ENCODE measurements at regions not wholly inside any gene's neighbourhood (a gene's known extent, or its start where the extent isn't known, plus 50 kb on each side); places are given as distances from the start of the nearest gene placed in this dataset.

DNA sequence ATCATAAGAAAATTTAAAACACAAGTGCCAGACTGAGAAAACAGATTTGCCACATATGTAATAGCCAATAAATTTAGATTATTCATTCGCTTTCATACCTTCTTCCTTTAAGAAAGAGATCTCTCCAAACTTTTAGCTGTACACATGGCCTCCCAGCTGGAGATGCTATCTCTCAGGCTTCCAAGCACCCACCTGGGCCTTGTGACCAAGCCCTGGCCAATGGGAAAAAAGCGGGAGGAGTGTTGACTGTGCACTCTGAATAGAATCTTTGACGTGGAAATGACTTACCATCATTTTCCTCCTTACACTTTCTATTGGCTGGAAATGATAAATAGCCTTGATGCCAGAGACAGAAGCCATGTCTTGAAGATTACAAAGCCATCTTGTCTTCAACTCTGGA is 1106.6 kb downstream of the TBL1XR1 start:
- TF ChIP-seq CTCF (conservative IDR thresholded peaks at IDR 0.05; ENCODE audit: low read length) = no peak
- no peak for TF ChIP-seq EZH2phosphoT487 (IDR thresholded peaks at IDR 0.05; ENCODE audit: borderline replicate concordance, low read depth, low read length)
- Histone ChIP-seq H3K27ac (ENCODE audit: low read depth, low read length, poor library complexity, severe bottlenecking) (no peak overlapping the region), H4K20me1 (ENCODE audit: insufficient read depth, low read length) (no peaks in the 10 kb centered on the region), H3K4me2 (ENCODE audit: low read length) (no peak overlapping the region), H3K4me1 (ENCODE audit: insufficient read depth, low read length, poor library complexity, severe bottlenecking) (no peaks in the 10 kb centered on the region), H2AFZ (ENCODE audit: low read length) (no peak overlapping the region), H3K9me3 (ENCODE audit: low read length) (no peaks in the 10 kb centered on the region), H3K9me2 (ENCODE audit: insufficient read depth, low read length) (no peaks in the 10 kb centered on the region), H3K36me3 (ENCODE audit: insufficient read depth, low read length) (no peaks in the 10 kb centered on the region), H3K4me3 (ENCODE audit: low read depth, low read length, poor library complexity, severe bottlenecking) (no peak overlapping the region), H3K79me2 (ENCODE audit: insufficient read depth, low read depth, low read length) (no peaks in the 10 kb centered on the region)
- ChIA-PET CTCF (ENCODE audit: unreplicated experiment) (no interaction called here), POLR2A (no interaction called here)
- intact Hi-C loops (cut with micrococcal nuclease; ENCODE audit: unreplicated experiment) = no loop called here
- no peak for DNase-seq (ENCODE audit: low spot score)
- no TSS peak for BruUV-seq (replicated peaks)

DNA sequence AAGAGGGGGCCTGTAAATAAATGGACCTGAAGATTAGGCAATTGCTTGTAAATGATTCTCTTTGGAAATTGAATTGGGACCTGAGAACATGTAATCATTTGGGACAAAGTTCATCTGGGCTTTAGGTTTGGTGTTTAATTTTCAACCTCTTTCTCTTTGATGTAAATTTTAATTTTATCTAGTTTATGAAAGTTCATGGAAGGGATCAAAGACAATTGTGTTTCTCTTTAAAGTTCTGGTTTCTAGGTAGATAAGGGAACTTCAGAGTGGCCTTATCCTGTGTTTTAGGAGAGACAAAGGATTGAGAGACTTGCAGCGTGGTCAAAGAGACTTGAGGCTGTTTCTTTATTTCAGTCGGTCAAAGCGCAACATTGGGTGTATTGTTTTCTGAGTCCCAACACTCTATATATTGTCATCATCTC is 1108.3 kb downstream of the TBL1XR1 start:
- Histone ChIP-seq H3K27ac (ENCODE audit: low read depth, low read length, poor library complexity, severe bottlenecking) (no peak overlapping the region), H3K4me2 (ENCODE audit: low read length) (no peak overlapping the region), H4K20me1 (ENCODE audit: insufficient read depth, low read length) (no peaks in the 10 kb centered on the region), H3K9me3 (ENCODE audit: low read length) (no peaks in the 10 kb centered on the region), H3K9me2 (ENCODE audit: insufficient read depth, low read length) (no peaks in the 10 kb centered on the region), H3K36me3 (ENCODE audit: insufficient read depth, low read length) (no peaks in the 10 kb centered on the region), H3K79me2 (ENCODE audit: insufficient read depth, low read depth, low read length) (no peaks in the 10 kb centered on the region), H2AFZ (ENCODE audit: low read length) (no peak overlapping the region), H3K4me1 (ENCODE audit: insufficient read depth, low read length, poor library complexity, severe bottlenecking) (no peaks in the 10 kb centered on the region), H3K4me3 (ENCODE audit: low read depth, low read length, poor library complexity, severe bottlenecking) (no peak overlapping the region)
- ChIA-PET POLR2A (interaction anchor here (0.6 kb wide), 1 partner anchor 43 kb away, joined by 3 read pairs; no protein-coding TSS in a partner anchor), CTCF (ENCODE audit: unreplicated experiment) (no interaction called here)
- DNase-seq (ENCODE audit: low spot score) = no peak
- BruUV-seq (replicated peaks) = no TSS peak
- intact Hi-C loops (cut with micrococcal nuclease; ENCODE audit: unreplicated experiment) = no loop called here
- TF ChIP-seq CTCF (conservative IDR thresholded peaks at IDR 0.05; ENCODE audit: low read length) (no peak), EZH2phosphoT487 (IDR thresholded peaks at IDR 0.05; ENCODE audit: borderline replicate concordance, low read depth, low read length) (no peak)

DNA sequence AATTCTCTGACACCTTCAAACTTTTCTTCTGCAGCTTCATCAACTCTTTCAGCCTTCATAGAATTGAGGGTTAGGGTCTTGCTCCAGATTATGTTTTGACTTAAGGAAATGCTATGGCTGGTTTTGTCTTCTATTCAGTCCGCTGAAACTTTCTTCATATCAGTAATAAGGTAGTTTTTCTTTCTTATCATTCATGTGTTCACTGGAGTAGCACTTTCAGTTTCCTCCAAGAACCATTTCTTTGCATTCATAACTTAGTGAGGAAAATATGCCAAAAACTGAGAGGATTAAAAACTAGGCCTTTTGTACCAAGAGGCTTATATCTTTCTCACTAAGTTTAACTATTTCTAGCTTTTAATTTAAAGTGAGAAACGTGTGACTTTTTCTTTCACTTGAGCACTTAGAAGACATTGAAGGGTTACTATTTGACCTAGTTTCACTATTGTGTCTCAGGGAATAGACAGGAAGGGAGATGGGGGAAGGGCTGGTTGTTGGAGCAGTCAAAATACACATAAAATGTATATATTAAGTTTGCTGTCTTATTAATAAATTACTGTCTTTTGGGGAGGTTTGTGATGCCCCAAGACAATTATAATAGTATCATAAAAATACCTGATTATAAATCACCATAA is 1110.1 kb downstream of the TBL1XR1 start:
- Histone ChIP-seq H3K9me2 (ENCODE audit: insufficient read depth, low read length) (no peaks in the 10 kb centered on the region), H3K4me2 (ENCODE audit: low read length) (no peak overlapping the region), H3K79me2 (ENCODE audit: insufficient read depth, low read depth, low read length) (no peaks in the 10 kb centered on the region), H3K36me3 (ENCODE audit: insufficient read depth, low read length) (no peaks in the 10 kb centered on the region), H4K20me1 (ENCODE audit: insufficient read depth, low read length) (no peaks in the 10 kb centered on the region), H3K4me3 (ENCODE audit: low read depth, low read length, poor library complexity, severe bottlenecking) (no peak overlapping the region), H3K4me1 (ENCODE audit: insufficient read depth, low read length, poor library complexity, severe bottlenecking) (no peaks in the 10 kb centered on the region), H2AFZ (ENCODE audit: low read length) (no peak overlapping the region), H3K9me3 (ENCODE audit: low read length) (no peaks in the 10 kb centered on the region), H3K27ac (ENCODE audit: low read depth, low read length, poor library complexity, severe bottlenecking) (no peak overlapping the region)
- TF ChIP-seq CTCF (conservative IDR thresholded peaks at IDR 0.05; ENCODE audit: low read length) = no peak
- TF ChIP-seq EZH2phosphoT487 (IDR thresholded peaks at IDR 0.05; ENCODE audit: borderline replicate concordance, low read depth, low read length) = no peak
- no TSS peak for BruUV-seq (replicated peaks)
- DNase-seq (ENCODE audit: low spot score) = no peak
- ChIA-PET CTCF (ENCODE audit: unreplicated experiment) (no interaction called here), POLR2A (no interaction called here)
- intact Hi-C loops (cut with micrococcal nuclease; ENCODE audit: unreplicated experiment) = no loop called here
